Loucy (cell line): ENCODE measurements at regions not wholly inside any gene's neighbourhood (a gene's known extent, or its start where the extent isn't known, plus 50 kb on each side); places are given as distances from the start of the nearest gene placed in this dataset.
"Not testable (repeated sequence)": the region's sequence is repeated elsewhere in the genome, so short reads cannot be mapped to it uniquely, and the experiment has no call there.

ENCODE experiments used
- H2AFZ ChIP-seq: fragments of 200-600 bp; sonication (generic); 2 replicates; pipeline ENCODE4 v1.6.0; 2016; ENCODE audit warnings: antibody characterized with exemption, mild to moderate bottlenecking, low read length, moderate library complexity
- H3F3A ChIP-seq: fragments of 200-600 bp; 2 replicates; pipeline ENCODE4 v1.6.0; 2016; ENCODE audit warnings: antibody characterized with exemption, low read depth, mild to moderate bottlenecking
- H3K27me3 ChIP-seq: fragments of 200-600 bp; sonication (generic); 2 replicates; pipeline ENCODE4 v1.6.1; 2014; ENCODE audit warnings: low read length, mild to moderate bottlenecking; ENCODE audit not compliant: insufficient read depth, poor library complexity, severe bottlenecking
- H3K36me3 ChIP-seq: fragments of 200-600 bp; sonication (generic); 2 replicates; pipeline ENCODE4 v1.6.1; 2016; ENCODE audit warnings: low read length; ENCODE audit not compliant: insufficient read depth
- H3K4me1 ChIP-seq: fragments of 200-600 bp; sonication (generic); 2 replicates; pipeline ENCODE4 v1.5.1; 2014; ENCODE audit warnings: low read length, mild to moderate bottlenecking; ENCODE audit not compliant: insufficient read depth, poor library complexity, severe bottlenecking
- H3K4me2 ChIP-seq: fragments of 200-600 bp; sonication (generic); 2 replicates; pipeline ENCODE4 v1.6.0; 2014; ENCODE audit warnings: antibody characterized with exemption, low read length, low read depth, mild to moderate bottlenecking; ENCODE audit not compliant: poor library complexity, severe bottlenecking
- H3K4me3 ChIP-seq: fragments of 200-600 bp; sonication (generic); 2 replicates; pipeline ENCODE4 v1.5.1; 2014; ENCODE audit warnings: low read length, mild to moderate bottlenecking, mixed read lengths; ENCODE audit not compliant: poor library complexity, severe bottlenecking
- H3K79me2 ChIP-seq: fragments of 200-600 bp; sonication (generic); 2 replicates; pipeline ENCODE4 v1.6.1; 2014; ENCODE audit warnings: low read length; ENCODE audit not compliant: insufficient read depth
- H3K9ac ChIP-seq: fragments of 200-600 bp; sonication (generic); 2 replicates; pipeline ENCODE4 v1.6.0; 2014; ENCODE audit warnings: mild to moderate bottlenecking, low read depth, low read length, moderate library complexity; ENCODE audit not compliant: poor library complexity, severe bottlenecking
- H3K9me2 ChIP-seq: fragments of 200-600 bp; sonication (generic); replicated peaks from 2 replicates; pipeline ENCODE4 v1.6.1; 2016; ENCODE audit warnings: low read depth, low read length, mixed read lengths
- H3K9me3 ChIP-seq: fragments of 200-600 bp; sonication (generic); 2 replicates; pipeline ENCODE4 v1.6.1; 2014; ENCODE audit warnings: mild to moderate bottlenecking, antibody characterized with exemption, low read length, low read depth; ENCODE audit not compliant: insufficient read depth
- H4K20me1 ChIP-seq: fragments of 200-600 bp; sonication (generic); 2 replicates; pipeline ENCODE4 v1.6.0; 2014; ENCODE audit warnings: antibody characterized with exemption, low read length, mild to moderate bottlenecking; ENCODE audit not compliant: insufficient read depth, poor library complexity, severe bottlenecking
- CTCF ChIP-seq: fragments of 200-600 bp; sonication (generic); conservative IDR thresholded peaks from 2 replicates; pipeline ENCODE4 v1.5.1; 2014; ENCODE audit warnings: mild to moderate bottlenecking, antibody characterized with exemption, low read length
- EZH2phosphoT487 ChIP-seq: fragments of 200-600 bp; IDR thresholded peaks from 2 replicates; pipeline ENCODE4 v1.6.1; 2018; ENCODE audit warnings: antibody characterized with exemption, mild to moderate bottlenecking, moderate library complexity, borderline replicate concordance

- H3K27me3 ChIP-seq: no peaks in the 10 kb centered on the region
- no peaks in the 10 kb centered on the region for H3K36me3 ChIP-seq
- no peaks in the 10 kb centered on the region for H3K9me2 ChIP-seq
- peaks cover 1% of the 10 kb centered on the region; the same call in 1 of the 2 replicates for H3F3A ChIP-seq
- H3K9ac ChIP-seq: no peak overlapping the region
- H3K4me3 ChIP-seq: no peak overlapping the region
- H3K9me3 ChIP-seq: no peaks in the 10 kb centered on the region
- H3K79me2 ChIP-seq: no peaks in the 10 kb centered on the region
- no peaks in the 10 kb centered on the region for H4K20me1 ChIP-seq
- peak overlapping the region; percentile 29; the same call in 1 of the 2 replicates for H2AFZ ChIP-seq
- H3K4me1 ChIP-seq: peaks cover 17% of the 10 kb centered on the region
- no peak overlapping the region for H3K4me2 ChIP-seq
- TF ChIP-seq EZH2phosphoT487 (no peak), CTCF (no peak)
Measured at GRCh38 chr2:171266102-171266501, 105.4 kb upstream of the TLK1 start.

GRCh38 chr2:171261529-171261928 lies 100.8 kb upstream of the TLK1 start:
- H3K36me3 ChIP-seq, H3K4me2 ChIP-seq, H2AFZ ChIP-seq, H3K9me2 ChIP-seq, H4K20me1 ChIP-seq, H3K9ac ChIP-seq, H3K27me3 ChIP-seq, H3K4me3 ChIP-seq, H3K79me2 ChIP-seq: not testable (repeated sequence)
- peaks cover 13% of the 10 kb centered on the region for H3F3A ChIP-seq
- H3K9me3 ChIP-seq: peaks cover 13% of the 10 kb centered on the region; the same call in 1 of the 2 replicates
- peaks cover 31% of the 10 kb centered on the region for H3K4me1 ChIP-seq

GRCh38 chr2:171260471-171261424 lies 100.1 kb upstream of the TLK1 start:
- Histone ChIP-seq H2AFZ (no peak overlapping the region), H3K9me2 (no peaks in the 10 kb centered on the region), H3K36me3 (no peaks in the 10 kb centered on the region; the same call in 1 of the 2 replicates), H3K27me3 (no peaks in the 10 kb centered on the region), H3K4me2 (peak overlapping the region; percentile 66), H4K20me1 (no peaks in the 10 kb centered on the region), H3F3A (peaks cover 13% of the 10 kb centered on the region), H3K79me2 (no peaks in the 10 kb centered on the region), H3K4me3 (peak overlapping the region; percentile 56), H3K4me1 (peaks cover 25% of the 10 kb centered on the region), H3K9me3 (peaks cover 13% of the 10 kb centered on the region; the same call in 1 of the 2 replicates), H3K9ac (peak overlapping the region; percentile 42)
- TF ChIP-seq EZH2phosphoT487 (no peak), CTCF (peak; percentile 41)
